Neural cell (in vitro differentiated cells): ENCODE measurements at regions not wholly inside any gene's neighbourhood (a gene's known extent, or its start where the extent isn't known, plus 50 kb on each side); places are given as distances from the start of the nearest gene placed in this dataset.

Experiments
- H2AFZ ChIP-seq: fragments of 200-600, 300-800 bp; sonication (generic), shearing (Covaris generic); 2 replicates; pipeline ENCODE4 v1.6.0; 2014; ENCODE audit warnings: low read depth, mild to moderate bottlenecking, antibody characterized with exemption, low read length, moderate library complexity
- H3F3A ChIP-seq: fragments of 200-600 bp; shearing (Covaris generic); 2 replicates; pipeline ENCODE4 v1.6.1; 2016; ENCODE audit warnings: mild to moderate bottlenecking, moderate library complexity, mixed read lengths, antibody characterized with exemption, low read length; ENCODE audit not compliant: insufficient read depth, poor library complexity, severe bottlenecking
- H3K27ac ChIP-seq: fragments of 200-600, 300-800 bp; sonication (generic), shearing (Covaris generic); 2 replicates; pipeline ENCODE4 v1.5.1; 2014; ENCODE audit warnings: mild to moderate bottlenecking, low read length, moderate library complexity
- H3K27me3 ChIP-seq: fragments of 300-800, 200-600 bp; sonication (generic), shearing (Covaris generic); 2 replicates; pipeline ENCODE4 v1.6.0; 2014; ENCODE audit warnings: mild to moderate bottlenecking, low read depth, low read length, moderate library complexity; ENCODE audit not compliant: insufficient read depth
- H3K36me3 ChIP-seq: fragments of 300-800, 200-600 bp; sonication (generic), shearing (Covaris generic); 2 replicates; pipeline ENCODE4 v1.5.1; 2014; ENCODE audit warnings: mild to moderate bottlenecking, antibody characterized with exemption, low read length, moderate library complexity; ENCODE audit not compliant: insufficient read depth
- H3K4me2 ChIP-seq: fragments of 300-800, 200-600 bp; sonication (generic), shearing (Covaris generic); 2 replicates; pipeline ENCODE4 v1.6.0; 2014; ENCODE audit warnings: mild to moderate bottlenecking, low read length
- H3K4me3 ChIP-seq: fragments of 300-800, 200-600 bp; sonication (generic), shearing (Covaris generic); 2 replicates; pipeline ENCODE4 v1.5.1; 2014; ENCODE audit warnings: mild to moderate bottlenecking, low read length, moderate library complexity
- H3K79me2 ChIP-seq: fragments of 200-600 bp; shearing (Covaris generic); replicated peaks from 2 replicates; pipeline ENCODE4 v1.6.0; 2014; ENCODE audit warnings: mild to moderate bottlenecking, low read length, moderate library complexity; ENCODE audit not compliant: insufficient read depth
- H3K9ac ChIP-seq: fragments of 300-800, 200-600 bp; sonication (generic), shearing (Covaris generic); 2 replicates; pipeline ENCODE4 v1.6.1; 2016; ENCODE audit warnings: mild to moderate bottlenecking, low read length, mixed read lengths
- H3K9me2 ChIP-seq: fragments of 200-600 bp; shearing (Covaris generic); 2 replicates; pipeline ENCODE4 v1.6.1; 2016; ENCODE audit warnings: mild to moderate bottlenecking, low read length, mixed read lengths; ENCODE audit not compliant: insufficient read depth
- H3K9me3 ChIP-seq: fragments of 200-600, 300-800 bp; sonication (generic), shearing (Covaris generic); 2 replicates; pipeline ENCODE4 v1.6.1; 2016; ENCODE audit warnings: mild to moderate bottlenecking, mixed run types, low read length, moderate library complexity, mixed read lengths
- H4K20me1 ChIP-seq: fragments of 200-600 bp; shearing (Covaris generic); 2 replicates; pipeline ENCODE4 v1.6.1; 2016; ENCODE audit warnings: mild to moderate bottlenecking, mixed run types; ENCODE audit not compliant: insufficient read depth
- CTCF ChIP-seq: fragments of 450-650 bp; IDR thresholded peaks from 2 replicates; pipeline ENCODE4 v1.5.1; 2014; ENCODE audit warnings: antibody characterized with exemption, mild to moderate bottlenecking, moderate library complexity; ENCODE audit not compliant: poor library complexity, severe bottlenecking
- EP300 ChIP-seq: fragments of 450-650 bp; conservative IDR thresholded peaks from 2 replicates; pipeline ENCODE4 v1.6.1; 2014; ENCODE audit warnings: antibody characterized with exemption, mild to moderate bottlenecking, moderate library complexity; ENCODE audit not compliant: poor library complexity, severe bottlenecking
- EZH2 ChIP-seq: fragments of 200-600, 300-800 bp; shearing (Covaris generic), sonication (generic); IDR thresholded peaks from 2 replicates; pipeline ENCODE4 v1.6.1; 2014; ENCODE audit warnings: antibody characterized with exemption, low read length, borderline replicate concordance, mild to moderate bottlenecking; ENCODE audit not compliant: insufficient read depth, poor library complexity, severe bottlenecking
- MXI1 ChIP-seq: fragments of 450-650 bp; conservative IDR thresholded peaks from 2 replicates; pipeline ENCODE4 v1.6.1; 2014; ENCODE audit warnings: antibody characterized with exemption, mild to moderate bottlenecking; ENCODE audit not compliant: poor library complexity, severe bottlenecking
- POLR2AphosphoS5 ChIP-seq: IDR thresholded peaks from 2 replicates; pipeline ENCODE4 v1.6.1; 2012
- RAD21 ChIP-seq: fragments of 450-650 bp; conservative IDR thresholded peaks from 2 replicates; pipeline ENCODE4 v1.6.1; 2014; ENCODE audit warnings: antibody characterized with exemption, mild to moderate bottlenecking, moderate library complexity
- REST ChIP-seq: IDR thresholded peaks from 2 replicates; pipeline ENCODE4 v1.6.1; 2012; ENCODE audit warnings: borderline replicate concordance
- SMC3 ChIP-seq: fragments of 450-650 bp; conservative IDR thresholded peaks from 2 replicates; pipeline ENCODE4 v1.6.1; 2014; ENCODE audit warnings: antibody characterized with exemption, mild to moderate bottlenecking, moderate library complexity; ENCODE audit not compliant: poor library complexity
- TAF1 ChIP-seq: IDR thresholded peaks from 2 replicates; pipeline ENCODE4 v1.6.1; 2012; ENCODE audit warnings: low read depth

- Histone ChIP-seq H3K4me3 (no peak overlapping the region), H3K27me3 (no peaks in the 10 kb centered on the region), H2AFZ (no peak overlapping the region), H3K9me3 (no peaks in the 10 kb centered on the region), H3F3A (no peaks in the 10 kb centered on the region), H3K9ac (no peak overlapping the region), H3K4me2 (no peak overlapping the region), H3K79me2 (no peaks in the 10 kb centered on the region), H3K27ac (no peak overlapping the region), H3K9me2 (no peaks in the 10 kb centered on the region), H4K20me1 (no peaks in the 10 kb centered on the region), H3K36me3 (no peaks in the 10 kb centered on the region)
- no peak for TF ChIP-seq RAD21
- no peak for TF ChIP-seq MXI1
- no peak for TF ChIP-seq CTCF
- no peak for TF ChIP-seq REST
- no peak for TF ChIP-seq TAF1
- no peak for TF ChIP-seq EZH2
- no peak for TF ChIP-seq SMC3
- TF ChIP-seq EP300, result no peak
- no peak for TF ChIP-seq POLR2AphosphoS5
Observed at GRCh38 chr4:135371137-135371536, 1169.5 kb upstream of the PABPC4L start.

GRCh38 chr4:135368831-135369230 is 1167.2 kb upstream of the PABPC4L start:
- H4K20me1 ChIP-seq, result no peaks in the 10 kb centered on the region
- no peak overlapping the region for H3K9ac ChIP-seq
- H2AFZ ChIP-seq, result no peak overlapping the region
- no peak overlapping the region for H3K4me3 ChIP-seq
- no peaks in the 10 kb centered on the region for H3K9me2 ChIP-seq
- H3K79me2 ChIP-seq, result no peaks in the 10 kb centered on the region
- no peaks in the 10 kb centered on the region for H3K27me3 ChIP-seq
- H3K36me3 ChIP-seq, result no peaks in the 10 kb centered on the region
- no peaks in the 10 kb centered on the region for H3F3A ChIP-seq
- H3K27ac ChIP-seq, result no peak overlapping the region
- no peak for TF ChIP-seq MXI1
- no peak for TF ChIP-seq EP300
- no peak for TF ChIP-seq REST
- no peak for TF ChIP-seq CTCF
- no peak for TF ChIP-seq TAF1
- TF ChIP-seq SMC3, result no peak
- H3K9me3 ChIP-seq, result no peaks in the 10 kb centered on the region
- no peak overlapping the region for H3K4me2 ChIP-seq
